AG08395 (cell line): ENCODE measurements at regions not wholly inside any gene's neighbourhood (a gene's known extent, or its start where the extent isn't known, plus 50 kb on each side); places are given as distances from the start of the nearest gene placed in this dataset.
"Not testable (repeated sequence)": the region's sequence is repeated elsewhere in the genome, so short reads cannot be mapped to it uniquely, and the experiment has no call there.

ENCODE experiments used
- DNase-seq: peaks from one replicate; pipeline ENCODE4 v3.0.0; 2012; ENCODE audit warnings: mixed read lengths, low spot score

DNA sequence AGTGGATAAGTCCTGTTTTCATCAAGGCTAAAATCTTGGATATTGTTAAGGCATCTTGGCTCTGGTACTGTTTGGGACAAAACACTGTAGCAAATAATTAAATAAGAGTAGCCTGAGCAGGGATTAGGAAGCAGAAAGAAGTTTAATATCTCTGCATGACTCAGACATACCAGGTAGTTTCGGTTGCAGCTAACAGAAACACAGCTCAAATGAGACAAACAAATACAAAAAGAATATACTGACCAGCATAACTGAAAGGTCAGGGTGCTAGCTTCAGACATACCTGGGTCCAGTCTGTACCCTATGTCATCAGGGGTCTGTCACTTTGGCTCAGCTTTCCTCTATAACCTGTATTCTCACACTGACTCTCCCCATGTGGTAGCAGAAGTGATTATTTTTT lies 156.4 kb upstream of the MAP3K1 start:
- DNase-seq: no peak

DNA sequence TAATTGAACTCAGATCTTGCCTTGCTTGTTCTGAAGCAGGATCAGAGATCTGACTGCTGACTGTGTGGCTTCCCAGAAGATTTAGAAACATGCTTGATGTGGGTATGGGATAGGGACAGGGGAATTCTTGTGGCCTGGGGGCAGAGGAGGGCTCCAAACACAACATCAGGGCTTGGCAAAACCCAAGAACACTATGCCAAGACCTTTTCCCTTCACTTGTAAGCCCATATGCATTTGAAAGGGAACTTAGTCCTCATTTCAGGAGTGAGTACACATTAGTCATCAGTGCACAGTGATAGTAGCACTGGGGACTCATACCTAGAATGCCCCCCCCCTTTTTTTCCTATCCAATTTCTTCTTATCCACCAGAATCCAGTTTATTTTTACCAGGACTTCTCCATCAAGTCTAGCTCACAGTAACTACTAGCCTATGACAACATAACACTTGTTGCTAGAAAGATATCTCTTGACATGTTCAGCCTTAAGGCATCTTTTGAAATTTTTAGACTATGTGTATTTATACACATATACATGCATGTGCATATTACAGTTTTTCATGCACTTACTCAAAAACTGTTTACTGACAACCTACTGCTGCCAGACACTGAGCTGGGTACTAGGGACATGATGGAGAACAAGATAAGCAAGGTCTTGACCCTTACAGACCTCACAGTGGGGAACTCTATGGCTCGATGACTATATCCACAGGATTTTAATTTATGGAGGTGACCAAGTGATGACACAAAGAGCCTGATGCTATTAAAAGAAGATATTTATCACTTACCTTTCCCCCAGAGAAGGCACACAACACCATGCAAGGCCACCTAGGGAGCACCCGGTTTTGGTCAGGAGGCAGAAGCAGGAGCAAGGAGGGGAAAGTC lies 158.3 kb upstream of the MAP3K1 start:
- DNase-seq: no peak

DNA sequence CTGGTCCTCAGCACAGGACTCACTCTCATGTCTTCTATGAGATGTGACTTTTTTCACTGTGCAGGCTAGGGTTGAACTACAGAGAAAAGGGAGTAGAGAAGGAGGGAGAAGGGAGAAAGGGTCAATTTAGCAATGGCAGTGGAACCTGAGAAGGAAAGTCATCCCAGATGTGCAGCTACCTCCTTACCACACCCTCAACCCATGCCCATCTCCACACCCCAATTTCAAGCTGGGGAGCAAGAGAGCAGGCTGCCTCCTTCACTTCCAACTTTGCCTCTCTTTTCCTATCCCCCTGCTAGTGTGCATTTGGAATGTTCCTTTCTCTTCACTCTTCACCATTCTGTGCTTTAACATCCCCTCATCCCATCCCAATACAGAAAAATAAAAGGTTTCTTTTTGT lies 163.5 kb upstream of the MAP3K1 start:
- no peak for DNase-seq

- no peak for DNase-seq
These were observed 165.0 kb upstream of the MAP3K1 start for GRCh38 chr5:56650386-56650785.

DNA sequence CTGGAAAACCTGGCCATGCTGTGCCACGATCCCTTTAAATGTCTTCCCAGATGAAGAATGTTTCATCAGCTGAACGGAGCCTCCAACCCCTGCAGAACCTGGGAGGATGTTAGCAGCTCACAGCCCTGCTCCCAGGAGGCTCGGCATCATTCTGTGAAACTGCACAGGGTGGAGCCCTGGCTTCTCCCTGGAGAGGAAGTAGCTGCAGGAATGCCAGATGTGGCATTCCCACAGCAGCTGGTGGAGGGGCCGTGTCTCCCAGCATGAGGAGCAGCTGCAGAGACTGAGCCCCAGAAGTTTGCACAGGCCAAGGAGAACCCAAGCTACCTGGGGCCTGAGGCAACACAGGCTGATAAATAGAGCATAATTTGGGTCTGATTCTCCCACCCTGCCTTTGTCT lies 165.8 kb upstream of the MAP3K1 start:
- DNase-seq: peak; percentile 72

GRCh38 chr5:56648460-56649034 lies 166.8 kb upstream of the MAP3K1 start:
- DNase-seq: no peak

GRCh38 chr5:56647099-56647850 lies 168.1 kb upstream of the MAP3K1 start:
- no peak for DNase-seq

DNA sequence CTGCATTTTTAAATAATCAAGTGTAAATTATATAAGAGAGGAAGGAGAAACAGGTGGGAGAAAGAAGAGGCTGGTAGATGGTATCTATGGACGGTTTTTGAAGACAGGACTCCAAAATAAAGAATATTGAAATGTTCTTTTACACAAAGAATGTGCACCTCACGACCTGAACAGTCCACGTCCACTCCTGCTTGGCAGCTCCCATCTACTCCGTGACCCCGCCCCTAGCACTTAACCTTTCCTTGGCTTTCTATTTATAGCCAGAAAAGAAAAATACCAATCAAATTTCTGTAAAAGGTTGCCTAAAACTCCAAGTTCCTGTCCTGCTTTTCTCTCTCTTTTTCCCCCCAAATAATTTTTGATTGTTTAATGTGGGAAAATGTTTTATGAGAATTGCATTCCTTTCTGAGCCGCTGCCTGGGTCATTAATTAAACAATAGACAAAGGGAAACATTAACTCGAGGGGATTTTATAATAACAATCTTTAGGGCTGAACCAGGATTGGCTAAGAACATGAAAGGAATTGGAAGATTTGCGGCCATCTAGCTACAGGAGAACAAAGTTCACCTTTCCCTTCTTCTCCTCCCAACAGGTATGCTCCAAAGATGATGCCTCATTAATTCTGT lies 173.6 kb upstream of the MAP3K1 start:
- no peak for DNase-seq

- no peak for DNase-seq
These were observed 174.5 kb upstream of the MAP3K1 start for GRCh38 chr5:56640763-56641406.

- DNase-seq: no peak
These were observed 175.9 kb upstream of the MAP3K1 start for GRCh38 chr5:56639476-56639875.

GRCh38 chr5:56638768-56639238 lies 176.5 kb upstream of the MAP3K1 start:
- no peak for DNase-seq

GRCh38 chr5:56638061-56638621 lies 177.2 kb upstream of the MAP3K1 start:
- DNase-seq: no peak

DNA sequence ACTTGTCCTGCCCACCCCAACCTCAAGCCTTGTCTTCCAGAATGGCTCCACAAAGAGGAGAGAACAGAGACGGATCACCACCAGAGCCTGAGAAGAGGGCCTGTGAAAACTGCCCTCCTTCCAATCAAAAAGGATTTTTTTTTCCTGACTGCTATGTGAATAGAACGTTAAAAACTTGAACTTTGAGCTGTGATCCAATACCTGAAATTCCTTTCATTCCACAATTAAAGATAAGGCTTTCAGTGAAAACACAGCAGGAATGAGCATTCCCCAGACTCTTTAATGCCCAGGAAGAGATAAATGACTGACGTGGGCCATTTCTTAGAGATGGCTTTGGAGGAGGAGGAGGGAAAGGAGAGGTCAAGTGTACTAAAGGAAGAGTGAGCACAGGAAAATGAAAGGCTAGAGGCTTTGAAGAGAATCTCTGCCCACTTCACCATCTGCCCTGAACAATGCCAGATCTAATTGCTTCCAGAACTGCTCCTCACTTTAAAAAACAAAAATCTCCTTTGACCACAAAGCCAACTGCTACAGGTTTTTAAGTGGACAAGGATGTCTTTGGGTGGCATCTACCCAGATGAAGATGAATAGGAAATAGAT lies 177.9 kb upstream of the MAP3K1 start:
- DNase-seq: no peak

GRCh38 chr5:56633950-56634349 lies 181.4 kb upstream of the MAP3K1 start:
- DNase-seq: peak; percentile 12

DNA sequence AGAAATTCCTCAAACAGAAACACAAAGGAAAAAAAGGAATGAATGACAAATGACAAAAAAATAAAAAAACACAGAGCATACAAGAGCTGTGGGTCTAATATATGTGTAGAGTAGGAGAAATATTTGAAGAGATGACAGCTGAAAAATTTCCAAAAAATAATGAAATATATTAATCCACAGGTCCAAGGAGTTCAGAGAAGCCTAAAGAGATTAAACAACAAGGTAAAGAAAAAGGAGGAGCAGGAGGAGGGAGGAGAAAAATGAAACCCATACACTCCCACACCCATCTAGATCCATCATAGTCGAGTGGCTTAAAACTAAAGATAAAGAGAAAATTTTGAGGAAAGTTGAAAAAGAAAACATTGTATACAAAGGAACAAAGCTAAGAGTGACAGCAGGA lies 182.4 kb upstream of the MAP3K1 start:
- DNase-seq: no peak

- no peak for DNase-seq
These were observed 183.2 kb upstream of the MAP3K1 start for GRCh38 chr5:56632199-56632598.

DNA sequence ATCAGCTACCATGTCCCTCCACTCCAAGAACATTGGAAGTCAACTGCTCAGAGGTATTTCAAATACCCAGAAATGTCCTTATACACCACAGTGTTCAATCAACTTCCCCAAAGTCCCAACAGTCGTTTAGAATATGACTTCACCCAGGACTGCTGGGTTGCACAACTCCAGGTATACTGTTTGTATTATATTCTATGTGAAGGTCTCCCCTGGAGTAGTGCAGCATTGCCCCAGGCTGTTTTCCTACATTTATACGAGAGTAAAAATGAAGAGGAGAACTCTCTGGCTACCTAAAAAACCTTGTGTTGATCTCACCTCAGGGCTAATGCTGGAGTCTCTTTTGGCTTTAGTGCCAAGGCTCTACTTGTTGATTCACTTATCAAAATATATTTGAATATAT lies 183.6 kb upstream of the MAP3K1 start:
- no peak for DNase-seq

GRCh38 chr5:56628616-56629015 lies 186.7 kb upstream of the MAP3K1 start:
- not testable (repeated sequence) for DNase-seq

DNA sequence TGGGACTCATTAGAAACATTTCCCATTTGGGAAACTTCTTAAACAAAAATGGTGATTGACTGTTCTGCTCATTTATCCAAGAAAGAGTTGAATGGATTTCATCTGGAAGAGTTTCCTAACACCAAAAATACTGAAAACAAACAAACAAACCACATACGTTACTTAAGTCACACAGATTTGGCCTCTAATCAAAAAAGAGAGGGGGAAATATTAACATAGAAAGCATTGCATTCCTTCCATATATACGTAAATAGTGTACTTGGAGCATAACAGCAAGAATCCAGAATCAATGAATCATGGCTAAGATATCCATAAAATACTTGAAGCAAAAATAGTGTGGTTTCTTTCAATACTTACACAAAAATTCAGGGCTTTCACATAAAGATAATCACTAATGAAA lies 189.8 kb upstream of the MAP3K1 start:
- peak; percentile 64 for DNase-seq

DNA sequence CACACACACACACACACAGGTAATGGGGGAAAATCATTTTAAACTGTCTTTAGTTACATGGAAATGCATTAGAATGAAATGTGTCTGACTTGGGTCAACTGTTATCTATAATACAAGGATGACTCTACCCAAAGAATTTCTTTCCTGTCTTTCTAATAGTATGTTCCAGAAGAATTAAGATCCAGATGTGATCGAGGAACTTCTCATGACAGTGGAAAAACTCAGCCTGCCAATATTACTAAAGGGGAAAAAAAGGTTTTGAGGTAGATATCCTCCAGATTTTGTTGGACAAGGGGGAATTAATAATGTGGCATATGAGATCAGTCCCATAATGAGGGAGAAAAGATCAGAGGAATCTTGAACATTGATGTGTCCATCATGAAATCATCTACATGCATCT lies 190.6 kb upstream of the MAP3K1 start:
- DNase-seq: no peak

GRCh38 chr5:56622141-56622540 lies 193.2 kb upstream of the MAP3K1 start:
- no peak for DNase-seq
